NCI-H1694 treated with DMSO at 0.1 percent for 48 hours (cell line): ENCODE measurements at regions not wholly inside any gene's neighbourhood (a gene's known extent, or its start where the extent isn't known, plus 50 kb on each side); places are given as distances from the start of the nearest gene placed in this dataset.

Experiments used
- DNase-seq: peaks from one replicate; lab custom pipeline; 2025; lab: John Stamatoyannopoulos, UW

GRCh38 chr4:117326091-117326490 is 240.7 kb upstream of the TRAM1L1 start:
- DNase-seq: no peak

GRCh38 chr4:117327491-117327890 is 242.1 kb upstream of the TRAM1L1 start:
- no peak for DNase-seq

GRCh38 chr4:117328333-117328732 is 243.0 kb upstream of the TRAM1L1 start:
- no peak for DNase-seq

DNA sequence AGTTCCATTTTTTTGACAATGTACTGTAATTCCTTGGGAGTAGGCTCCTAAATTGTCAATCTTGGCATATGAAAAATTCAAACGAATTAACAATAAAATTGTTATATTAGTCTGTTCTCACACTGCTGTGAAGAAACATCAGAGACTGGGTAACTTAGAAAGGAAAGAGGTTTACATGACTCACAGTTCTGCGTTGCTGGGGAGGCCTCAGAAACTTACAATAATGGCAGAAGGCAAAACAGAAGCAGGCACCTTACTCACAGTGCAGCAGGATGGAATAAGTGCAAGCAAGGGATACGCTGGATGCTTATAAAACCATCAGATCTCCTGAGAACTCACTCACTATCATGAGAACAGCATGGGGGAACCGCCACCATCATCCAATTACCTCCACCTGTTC is 246.4 kb upstream of the TRAM1L1 start:
- DNase-seq: no peak

DNA sequence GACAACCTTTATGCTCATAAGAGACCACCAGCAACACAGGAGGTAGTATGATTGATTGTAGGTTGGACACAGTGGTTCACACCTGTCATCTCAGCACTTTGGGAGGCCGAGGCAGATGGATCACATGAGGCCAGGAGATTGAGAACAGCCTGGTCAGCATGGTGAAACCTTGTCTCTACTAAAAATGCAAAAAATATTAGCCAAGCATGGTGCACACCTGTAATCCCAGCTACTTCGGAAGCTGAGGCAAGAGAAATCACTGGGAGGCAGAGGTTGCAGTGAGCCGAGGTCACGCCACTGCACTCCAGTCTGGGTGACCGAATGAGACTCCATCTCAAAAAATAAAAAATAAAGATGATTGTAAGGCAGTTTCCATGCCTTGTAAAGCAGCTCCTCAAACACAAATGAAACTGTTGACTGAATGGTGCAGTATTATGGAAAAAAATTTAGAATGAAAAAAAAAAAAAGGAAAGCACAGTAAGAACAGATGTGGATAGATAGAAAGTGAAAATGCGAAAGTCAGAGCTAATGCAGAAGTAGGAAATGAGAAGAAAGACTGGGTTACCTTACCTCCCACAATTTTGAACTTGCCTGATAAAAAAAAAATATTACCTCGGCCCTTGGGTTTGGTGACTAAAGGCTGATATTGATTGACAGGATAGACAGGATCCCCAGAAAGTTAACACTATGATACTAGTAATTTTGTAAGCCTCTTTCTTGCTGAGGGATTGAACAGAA is 249.2 kb upstream of the TRAM1L1 start:
- no peak for DNase-seq

GRCh38 chr4:117357437-117357836 is 272.1 kb upstream of the TRAM1L1 start:
- no peak for DNase-seq

DNA sequence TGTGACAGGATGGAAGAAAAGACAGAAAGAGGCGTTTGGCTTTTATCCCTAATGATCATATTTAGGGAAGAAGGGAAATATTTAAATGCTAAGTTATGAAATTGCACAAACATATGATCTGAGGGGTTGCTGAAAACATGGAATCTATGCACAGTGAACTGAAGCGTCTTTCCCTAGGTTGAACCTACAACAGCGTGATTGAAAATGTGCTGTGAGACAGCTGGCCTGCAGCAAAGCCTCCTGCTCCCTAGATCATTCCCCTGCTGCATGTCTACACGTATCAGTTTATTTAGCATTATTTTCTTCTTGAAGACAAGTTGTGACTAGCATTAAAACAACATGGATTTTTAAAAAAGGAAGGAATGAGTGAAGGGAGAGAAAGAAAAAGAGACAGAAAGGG is 272.5 kb upstream of the TRAM1L1 start:
- peak; percentile 54 for DNase-seq

- no peak for DNase-seq
Observed at GRCh38 chr4:117370944-117371668, 285.7 kb upstream of the TRAM1L1 start.

GRCh38 chr4:117375101-117375500 is 289.7 kb upstream of the TRAM1L1 start:
- no peak for DNase-seq

- peak; percentile 65 for DNase-seq
Observed at GRCh38 chr4:117376692-117377091, 291.3 kb upstream of the TRAM1L1 start.

DNA sequence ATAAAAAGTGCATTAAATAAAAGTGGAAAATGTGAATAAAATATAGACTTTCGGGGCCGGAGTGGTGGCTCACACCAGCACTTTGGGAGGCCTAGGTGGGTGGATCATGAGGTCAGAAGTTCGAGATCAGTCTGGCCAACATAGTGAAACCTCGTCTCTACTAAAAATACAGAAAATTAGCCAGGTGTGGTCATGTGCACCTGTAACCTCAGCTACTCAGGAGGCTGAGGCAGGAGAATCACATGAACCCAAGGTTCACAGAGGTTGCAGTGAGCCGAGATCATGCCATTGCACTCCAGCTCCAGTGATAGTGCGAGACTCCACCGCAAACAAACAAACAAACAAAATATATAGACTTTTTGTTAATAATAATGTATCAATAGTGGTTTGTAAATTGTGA is 293.6 kb upstream of the TRAM1L1 start:
- DNase-seq: no peak

DNA sequence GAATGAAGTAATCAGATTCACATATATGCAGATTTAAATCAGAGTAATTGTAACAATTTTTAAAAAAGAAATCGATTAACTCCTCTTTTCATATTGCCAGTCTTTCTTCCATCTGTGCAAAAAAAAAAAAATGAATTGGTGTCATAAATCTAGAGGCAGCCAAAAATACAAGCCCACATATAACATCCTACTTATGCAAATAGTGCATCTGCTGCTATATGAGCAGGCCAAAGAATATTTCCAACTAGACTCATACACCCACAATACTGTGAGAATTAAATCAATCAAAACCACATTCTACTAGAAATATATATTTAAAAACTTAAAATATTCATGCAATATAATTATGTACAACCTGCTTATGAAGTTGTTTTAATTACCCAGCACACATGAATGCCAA is 298.1 kb upstream of the TRAM1L1 start:
- DNase-seq: peak; percentile 65

DNA sequence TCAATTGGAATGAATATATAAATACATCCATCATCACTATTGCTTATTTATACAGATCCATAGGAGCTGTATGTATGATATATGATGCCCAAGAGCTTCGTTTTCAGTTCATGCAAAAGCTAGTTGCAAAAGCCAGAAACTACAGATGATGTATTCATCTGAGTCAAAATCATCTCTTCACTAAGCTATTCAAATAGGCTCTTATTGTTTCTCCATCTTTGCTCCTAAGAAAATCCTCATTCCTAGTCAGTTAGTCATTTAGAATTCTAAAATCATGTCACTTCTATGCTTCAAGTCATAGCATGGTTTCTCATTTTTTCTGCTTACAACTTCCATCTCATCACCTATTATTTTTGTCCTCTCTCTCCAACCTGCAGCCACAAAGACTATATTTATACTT is 300.1 kb upstream of the TRAM1L1 start:
- DNase-seq: no peak

- no peak for DNase-seq
Observed at GRCh38 chr4:117387072-117387471, 301.7 kb upstream of the TRAM1L1 start.

- no peak for DNase-seq
Observed at GRCh38 chr4:117400039-117400835, 314.9 kb upstream of the TRAM1L1 start.

DNA sequence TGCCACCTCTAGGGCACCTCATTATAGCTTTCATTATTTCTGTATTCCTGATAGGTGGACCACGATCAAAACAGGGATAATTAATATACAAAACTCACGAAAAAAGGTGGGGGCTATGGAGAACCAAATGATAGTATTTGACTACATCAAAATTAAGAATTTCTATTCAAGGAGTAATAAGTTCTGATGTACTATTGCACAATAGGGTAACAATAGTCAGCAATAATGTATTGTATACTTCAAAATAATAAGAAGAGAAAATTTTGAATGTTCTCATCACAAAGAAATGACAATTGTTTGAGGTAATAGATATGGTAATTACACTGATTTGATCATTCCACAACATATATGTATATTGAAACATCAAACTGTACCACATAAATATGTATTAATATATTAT is 327.3 kb upstream of the TRAM1L1 start:
- no peak for DNase-seq

DNA sequence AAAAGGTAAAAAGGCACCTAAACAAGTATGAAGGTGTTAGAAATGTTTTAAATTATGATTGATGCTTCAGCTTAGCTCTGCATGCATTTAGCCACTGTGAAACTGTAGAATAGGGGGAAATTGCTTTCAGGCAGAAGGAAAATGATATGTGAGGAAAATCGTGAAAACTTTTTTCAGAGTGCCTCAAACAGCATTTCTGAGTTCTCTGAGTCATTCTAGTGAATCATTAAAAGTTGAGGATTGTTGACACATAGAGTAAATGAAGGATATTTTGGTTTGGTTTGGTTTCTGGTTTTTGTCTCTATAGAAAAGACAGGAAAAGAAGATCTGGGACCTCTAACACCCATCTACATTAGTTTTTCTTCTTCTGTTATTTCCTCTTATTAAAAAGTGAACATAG is 332.5 kb upstream of the TRAM1L1 start:
- DNase-seq: no peak

GRCh38 chr4:117420948-117421347 is 335.6 kb upstream of the TRAM1L1 start:
- DNase-seq: no peak

GRCh38 chr4:117421706-117422105 is 336.3 kb upstream of the TRAM1L1 start:
- DNase-seq: no peak

DNA sequence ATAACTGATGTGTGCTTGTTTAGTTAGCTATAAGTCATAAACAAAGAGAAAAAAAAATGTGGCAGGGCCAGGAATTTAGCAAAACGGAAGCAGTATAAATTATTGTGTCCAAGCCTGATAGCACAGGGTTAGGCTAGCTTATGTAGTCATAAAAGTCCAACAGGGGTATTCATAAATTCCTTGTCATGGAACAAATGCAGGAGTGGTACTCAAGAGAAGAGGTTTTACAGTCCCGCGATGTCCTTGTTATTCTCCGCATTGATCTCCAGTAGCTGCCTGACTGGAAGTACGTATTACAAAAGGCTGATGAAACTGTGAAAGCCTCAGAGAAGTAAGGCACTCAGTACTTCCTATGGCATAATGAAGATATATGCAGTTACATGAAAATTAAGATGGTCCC is 336.9 kb upstream of the TRAM1L1 start:
- DNase-seq: no peak

- no peak for DNase-seq
Observed at GRCh38 chr4:117425636-117426035, 340.3 kb upstream of the TRAM1L1 start.

- no peak for DNase-seq
Observed at GRCh38 chr4:117428536-117428935, 343.2 kb upstream of the TRAM1L1 start.

GRCh38 chr4:117429061-117429460 is 343.7 kb upstream of the TRAM1L1 start:
- DNase-seq: no peak
